ENCODE measurements at regions not wholly inside any gene's neighbourhood (a gene's known extent, or its start where the extent isn't known, plus 50 kb on each side); places are given as distances from the start of the nearest gene placed in this dataset.

GRCh38 chrX:9312922-9313867, 151.7 kb upstream of the TBL1X start:
- Histone ChIP-seq H3K27ac (ENCODE audit: low read depth, low read length) (no peak overlapping the region), H3K27me3 (ENCODE audit: control insufficient read depth, insufficient read depth, low read length) (no peaks in the 10 kb centered on the region), H3K4me3 (ENCODE audit: low read depth, low read length) (no peak overlapping the region), H3K9me3 (ENCODE audit: control insufficient read depth, insufficient read depth, low read length) (no peaks in the 10 kb centered on the region)
- TF ChIP-seq CTCF (IDR thresholded peaks at IDR 0.05; ENCODE audit: low read depth, low read length): peak; percentile 50
- POLR2A ChIA-PET: no interaction called here
- CTCF ChIA-PET: interaction anchor here (0.6 to 1.4 kb wide), 8 partner anchors 15 to 513 kb away, joined by 3 to 9 read pairs (median 3); no protein-coding TSS in a partner anchor
- no peak for DNase-seq (ENCODE audit: low read depth, low spot score)

GRCh38 chrX:9315086-9315485, 149.8 kb upstream of the TBL1X start:
- no peak for DNase-seq (ENCODE audit: low read depth, low spot score)
- CTCF ChIA-PET: no interaction called here

GRCh38 chrX:9316096-9316495, 148.8 kb upstream of the TBL1X start:
- DNase-seq (ENCODE audit: low read depth, low spot score): no peak
- H3K9me3 ChIP-seq (ENCODE audit: control insufficient read depth, insufficient read depth, low read length): no peaks in the 10 kb centered on the region
- no peak overlapping the region for H3K27ac ChIP-seq (ENCODE audit: low read depth, low read length)
- POLR2A ChIA-PET: no interaction called here
- no peaks in the 10 kb centered on the region for H3K27me3 ChIP-seq (ENCODE audit: control insufficient read depth, insufficient read depth, low read length)
- CTCF ChIA-PET: no interaction called here
- TF ChIP-seq CTCF (IDR thresholded peaks at IDR 0.05; ENCODE audit: low read depth, low read length): no peak
- H3K4me3 ChIP-seq (ENCODE audit: low read depth, low read length): no peak overlapping the region

More at GRCh38 chrX:9315086-9315485, 149.8 kb upstream of the TBL1X start:
- Histone ChIP-seq H3K27ac (ENCODE audit: low read depth, low read length) (no peak overlapping the region), H3K9me3 (ENCODE audit: control insufficient read depth, insufficient read depth, low read length) (no peaks in the 10 kb centered on the region), H3K4me3 (ENCODE audit: low read depth, low read length) (no peak overlapping the region), H3K27me3 (ENCODE audit: control insufficient read depth, insufficient read depth, low read length) (no peaks in the 10 kb centered on the region)
- no peak for TF ChIP-seq CTCF (IDR thresholded peaks at IDR 0.05; ENCODE audit: low read depth, low read length)
- POLR2A ChIA-PET: no interaction called here

- no peak for DNase-seq (ENCODE audit: low read depth, low spot score)
- Histone ChIP-seq H3K27ac (ENCODE audit: low read depth, low read length) (no peak overlapping the region), H3K9me3 (ENCODE audit: control insufficient read depth, insufficient read depth, low read length) (no peaks in the 10 kb centered on the region), H3K27me3 (ENCODE audit: control insufficient read depth, insufficient read depth, low read length) (no peaks in the 10 kb centered on the region), H3K4me3 (ENCODE audit: low read depth, low read length) (no peak overlapping the region)
- no peak for TF ChIP-seq CTCF (IDR thresholded peaks at IDR 0.05; ENCODE audit: low read depth, low read length)
- ChIA-PET POLR2A (interaction anchor here (0.6 kb wide), 1 partner anchor 81 kb away, joined by 4 read pairs; no protein-coding TSS in a partner anchor), CTCF (no interaction called here)
Measured at GRCh38 chrX:9317176-9317575, 147.7 kb upstream of the TBL1X start.

GRCh38 chrX:9318213-9318612, 146.6 kb upstream of the TBL1X start:
- ChIA-PET CTCF (no interaction called here), POLR2A (no interaction called here)
- no peak for DNase-seq (ENCODE audit: low read depth, low spot score)
- no peak for TF ChIP-seq CTCF (IDR thresholded peaks at IDR 0.05; ENCODE audit: low read depth, low read length)
- no peaks in the 10 kb centered on the region for H3K9me3 ChIP-seq (ENCODE audit: control insufficient read depth, insufficient read depth, low read length)
- no peaks in the 10 kb centered on the region for H3K27me3 ChIP-seq (ENCODE audit: control insufficient read depth, insufficient read depth, low read length)
- H3K27ac ChIP-seq (ENCODE audit: low read depth, low read length): no peak overlapping the region
- no peak overlapping the region for H3K4me3 ChIP-seq (ENCODE audit: low read depth, low read length)

Measured in AG04450 (cell line).